Stimulated activated effector memory CD8-positive, alpha-beta T cell treated with anti-CD3 and anti-CD28 coated beads, Interleukin-12 subunit alpha, Interleukin-12 subunit beta, amount 100 ng/mL, for 72 hours (primary cell): ENCODE measurements at regions not wholly inside any gene's neighbourhood (a gene's known extent, or its start where the extent isn't known, plus 50 kb on each side); places are given as distances from the start of the nearest gene placed in this dataset.
A peak's percentile ranks its signal among the peaks of the same experiment; 100 is the strongest.

Source experiments
- ATAC-seq: fragments of 150-1000 bp; cut with Tn5 transposase; 2 replicates; pipeline ENCODE4 v1.10.0; 2021
- DNase-seq, 2 donors: peaks; one replicate each; pipeline ENCODE4 v3.0.0; 2021 to 2022; ENCODE audit warnings: low spot score in 2 of 2
- H3K27ac Mint-ChIP-seq: one replicate; pipeline ENCODE4 v1.8.0; 2022; ENCODE audit warnings: mild to moderate bottlenecking, mixed read lengths
- H3K36me3 Mint-ChIP-seq: one replicate; pipeline ENCODE4 v1.8.0; 2022; ENCODE audit warnings: mild to moderate bottlenecking, mixed read lengths
- H3K4me1 Mint-ChIP-seq: one replicate; pipeline ENCODE4 v1.8.0; 2022; ENCODE audit warnings: mixed read lengths
- H3K4me3 Mint-ChIP-seq: one replicate; pipeline ENCODE4 v1.8.0; 2022; ENCODE audit warnings: mild to moderate bottlenecking, mixed read lengths
- H3K9me3 Mint-ChIP-seq: one replicate; pipeline ENCODE4 v1.8.0; 2022; ENCODE audit warnings: mixed read lengths

- H3K27ac Mint-ChIP-seq, result no peak overlapping the region
- no peaks in the 10 kb centered on the region for H3K36me3 Mint-ChIP-seq
- DNase-seq, result no peak
- H3K4me1 Mint-ChIP-seq, result peaks cover 12% of the 10 kb centered on the region
- ATAC-seq, result peak; percentile 81
- H3K4me3 Mint-ChIP-seq, result no peak overlapping the region
- no peaks in the 10 kb centered on the region for H3K9me3 Mint-ChIP-seq
Measured at GRCh38 chr10:31147210-31147608, 115.5 kb upstream of the ZNF438 start.

- no peaks in the 10 kb centered on the region for H3K36me3 Mint-ChIP-seq
- no peaks in the 10 kb centered on the region for H3K9me3 Mint-ChIP-seq
- DNase-seq, result no peak
- no peak overlapping the region for H3K27ac Mint-ChIP-seq
- H3K4me3 Mint-ChIP-seq, result no peak overlapping the region
- ATAC-seq, result no peak
- H3K4me1 Mint-ChIP-seq, result peaks cover 12% of the 10 kb centered on the region
Measured at GRCh38 chr10:31148951-31149350, 117.3 kb upstream of the ZNF438 start.

GRCh38 chr10:31149835-31150512, 118.3 kb upstream of the ZNF438 start:
- H3K36me3 Mint-ChIP-seq, result no peaks in the 10 kb centered on the region
- no peaks in the 10 kb centered on the region for H3K9me3 Mint-ChIP-seq
- ATAC-seq (no peak), DNase-seq (no peak)
- peaks cover 12% of the 10 kb centered on the region for H3K4me1 Mint-ChIP-seq
- H3K4me3 Mint-ChIP-seq, result no peak overlapping the region
- no peak overlapping the region for H3K27ac Mint-ChIP-seq

- H3K9me3 Mint-ChIP-seq, result no peaks in the 10 kb centered on the region
- no peaks in the 10 kb centered on the region for H3K36me3 Mint-ChIP-seq
- H3K27ac Mint-ChIP-seq, result no peak overlapping the region
- no peak for DNase-seq
- ATAC-seq, result no peak
- H3K4me3 Mint-ChIP-seq, result no peak overlapping the region
- H3K4me1 Mint-ChIP-seq, result peaks cover 8% of the 10 kb centered on the region
Measured at GRCh38 chr10:31151301-31151700, 119.6 kb upstream of the ZNF438 start.

GRCh38 chr10:31152421-31153135, 120.9 kb upstream of the ZNF438 start:
- no peak for DNase-seq
- Mint-ChIP-seq H3K4me1 (no peaks in the 10 kb centered on the region), H3K4me3 (no peak overlapping the region), H3K27ac (peak overlapping the region; percentile 26), H3K36me3 (no peaks in the 10 kb centered on the region), H3K9me3 (no peaks in the 10 kb centered on the region)
- no peak for ATAC-seq

- ATAC-seq (no peak), DNase-seq (no peak)
- Mint-ChIP-seq H3K4me1 (no peaks in the 10 kb centered on the region), H3K9me3 (no peaks in the 10 kb centered on the region), H3K4me3 (no peak overlapping the region), H3K27ac (peak overlapping the region; percentile 26), H3K36me3 (no peaks in the 10 kb centered on the region)
Measured at GRCh38 chr10:31153161-31153560, 121.5 kb upstream of the ZNF438 start.

GRCh38 chr10:31153692-31154091, 122.0 kb upstream of the ZNF438 start:
- Mint-ChIP-seq H3K4me1 (no peaks in the 10 kb centered on the region), H3K9me3 (no peaks in the 10 kb centered on the region), H3K36me3 (no peaks in the 10 kb centered on the region), H3K27ac (peak overlapping the region; percentile 26), H3K4me3 (no peak overlapping the region)
- ATAC-seq (peak; percentile 53), DNase-seq (no peak)

- ATAC-seq, result no peak
Measured at GRCh38 chr10:31154996-31155395, 123.3 kb upstream of the ZNF438 start.

GRCh38 chr10:31157123-31158010, 125.7 kb upstream of the ZNF438 start:
- DNase-seq, result no peak
- no peaks in the 10 kb centered on the region for H3K36me3 Mint-ChIP-seq
- H3K9me3 Mint-ChIP-seq, result no peaks in the 10 kb centered on the region
- no peak overlapping the region for H3K27ac Mint-ChIP-seq
- no peak overlapping the region for H3K4me3 Mint-ChIP-seq
- ATAC-seq, result no peak
- no peaks in the 10 kb centered on the region for H3K4me1 Mint-ChIP-seq

More at GRCh38 chr10:31154996-31155395, 123.3 kb upstream of the ZNF438 start:
- no peak overlapping the region for H3K27ac Mint-ChIP-seq
- no peak overlapping the region for H3K4me3 Mint-ChIP-seq
- no peaks in the 10 kb centered on the region for H3K36me3 Mint-ChIP-seq
- H3K9me3 Mint-ChIP-seq, result no peaks in the 10 kb centered on the region
- no peaks in the 10 kb centered on the region for H3K4me1 Mint-ChIP-seq
- DNase-seq, result no peak

GRCh38 chr10:31158011-31158658, 126.5 kb upstream of the ZNF438 start:
- no peak overlapping the region for H3K27ac Mint-ChIP-seq
- no peaks in the 10 kb centered on the region for H3K9me3 Mint-ChIP-seq
- DNase-seq (no peak), ATAC-seq (no peak)
- no peaks in the 10 kb centered on the region for H3K4me1 Mint-ChIP-seq
- H3K4me3 Mint-ChIP-seq, result no peak overlapping the region
- no peaks in the 10 kb centered on the region for H3K36me3 Mint-ChIP-seq

- DNase-seq (no peak), ATAC-seq (no peak)
- no peaks in the 10 kb centered on the region for H3K4me1 Mint-ChIP-seq
- no peaks in the 10 kb centered on the region for H3K36me3 Mint-ChIP-seq
- H3K27ac Mint-ChIP-seq, result no peak overlapping the region
- no peaks in the 10 kb centered on the region for H3K9me3 Mint-ChIP-seq
- no peak overlapping the region for H3K4me3 Mint-ChIP-seq
Measured at GRCh38 chr10:31166606-31167005, 134.9 kb upstream of the ZNF438 start.

GRCh38 chr10:31170636-31171035, 139.0 kb upstream of the ZNF438 start:
- no peak overlapping the region for H3K27ac Mint-ChIP-seq
- H3K4me3 Mint-ChIP-seq, result no peak overlapping the region
- DNase-seq (no peak), ATAC-seq (no peak)
- H3K4me1 Mint-ChIP-seq, result no peaks in the 10 kb centered on the region
- no peaks in the 10 kb centered on the region for H3K36me3 Mint-ChIP-seq
- peaks cover 5% of the 10 kb centered on the region for H3K9me3 Mint-ChIP-seq

GRCh38 chr10:31171402-31172083, 139.9 kb upstream of the ZNF438 start:
- Mint-ChIP-seq H3K9me3 (peaks cover 6% of the 10 kb centered on the region), H3K36me3 (no peaks in the 10 kb centered on the region), H3K4me3 (no peak overlapping the region), H3K27ac (no peak overlapping the region), H3K4me1 (no peaks in the 10 kb centered on the region)
- no peak for DNase-seq
- ATAC-seq, result no peak

- Mint-ChIP-seq H3K4me3 (no peak overlapping the region), H3K27ac (no peak overlapping the region), H3K4me1 (no peaks in the 10 kb centered on the region), H3K9me3 (peaks cover 6% of the 10 kb centered on the region), H3K36me3 (no peaks in the 10 kb centered on the region)
- ATAC-seq (no peak), DNase-seq (no peak)
Measured at GRCh38 chr10:31172925-31173324, 141.3 kb upstream of the ZNF438 start.

- no peak overlapping the region for H3K27ac Mint-ChIP-seq
- H3K4me3 Mint-ChIP-seq, result no peak overlapping the region
- peaks cover 6% of the 10 kb centered on the region for H3K9me3 Mint-ChIP-seq
- ATAC-seq, result no peak
- no peak for DNase-seq
- H3K4me1 Mint-ChIP-seq, result no peaks in the 10 kb centered on the region
- H3K36me3 Mint-ChIP-seq, result no peaks in the 10 kb centered on the region
Measured at GRCh38 chr10:31173752-31174151, 142.1 kb upstream of the ZNF438 start.
